ENCODE measurements at regions not wholly inside any gene's neighbourhood (a gene's known extent, or its start where the extent isn't known, plus 50 kb on each side); places are given as distances from the start of the nearest gene placed in this dataset.

DNA sequence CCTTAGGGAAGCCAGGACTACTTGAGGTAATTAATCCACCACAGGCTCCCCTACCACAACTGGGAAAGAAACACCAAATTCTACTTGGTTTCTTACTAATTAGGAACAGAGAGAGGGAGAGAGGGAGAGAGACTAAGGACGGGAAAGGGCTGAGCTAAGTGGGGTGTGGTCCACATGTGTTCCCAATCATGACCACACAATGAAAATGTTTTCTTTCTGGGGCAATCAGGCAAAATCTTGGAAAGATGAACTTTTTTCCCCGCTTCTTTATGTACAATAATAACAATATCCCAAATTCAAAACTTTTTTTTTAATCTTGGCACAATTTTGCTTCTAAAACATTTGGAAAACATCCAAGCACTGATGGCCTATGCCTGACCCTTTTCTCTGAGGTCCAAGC lies 734.4 kb downstream of the MAFB start:
- CTCF ChIA-PET, result no interaction called here
- Mint-ChIP-seq H3K36me3 (ENCODE audit: low read depth) (no peaks in the 10 kb centered on the region), H3K4me1 (ENCODE audit: low read depth) (no peaks in the 10 kb centered on the region), H3K27ac (no peak overlapping the region), H3K9me3 (no peaks in the 10 kb centered on the region), H3K4me3 (no peak overlapping the region), H3K27me3 (no peaks in the 10 kb centered on the region)
- POLR2A ChIA-PET, result no interaction called here
- TF ChIP-seq, protein P1, sequence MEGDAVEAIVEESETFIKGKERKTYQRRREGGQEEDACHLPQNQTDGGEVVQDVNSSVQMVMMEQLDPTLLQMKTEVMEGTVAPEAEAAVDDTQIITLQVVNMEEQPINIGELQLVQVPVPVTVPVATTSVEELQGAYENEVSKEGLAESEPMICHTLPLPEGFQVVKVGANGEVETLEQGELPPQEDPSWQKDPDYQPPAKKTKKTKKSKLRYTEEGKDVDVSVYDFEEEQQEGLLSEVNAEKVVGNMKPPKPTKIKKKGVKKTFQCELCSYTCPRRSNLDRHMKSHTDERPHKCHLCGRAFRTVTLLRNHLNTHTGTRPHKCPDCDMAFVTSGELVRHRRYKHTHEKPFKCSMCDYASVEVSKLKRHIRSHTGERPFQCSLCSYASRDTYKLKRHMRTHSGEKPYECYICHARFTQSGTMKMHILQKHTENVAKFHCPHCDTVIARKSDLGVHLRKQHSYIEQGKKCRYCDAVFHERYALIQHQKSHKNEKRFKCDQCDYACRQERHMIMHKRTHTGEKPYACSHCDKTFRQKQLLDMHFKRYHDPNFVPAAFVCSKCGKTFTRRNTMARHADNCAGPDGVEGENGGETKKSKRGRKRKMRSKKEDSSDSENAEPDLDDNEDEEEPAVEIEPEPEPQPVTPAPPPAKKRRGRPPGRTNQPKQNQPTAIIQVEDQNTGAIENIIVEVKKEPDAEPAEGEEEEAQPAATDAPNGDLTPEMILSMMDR (IDR thresholded peaks at IDR 0.05), result no peak
- ATAC-seq (no peak), DNase-seq (no peak)
- intact Hi-C loops (cut with micrococcal nuclease), result no loop called here

DNA sequence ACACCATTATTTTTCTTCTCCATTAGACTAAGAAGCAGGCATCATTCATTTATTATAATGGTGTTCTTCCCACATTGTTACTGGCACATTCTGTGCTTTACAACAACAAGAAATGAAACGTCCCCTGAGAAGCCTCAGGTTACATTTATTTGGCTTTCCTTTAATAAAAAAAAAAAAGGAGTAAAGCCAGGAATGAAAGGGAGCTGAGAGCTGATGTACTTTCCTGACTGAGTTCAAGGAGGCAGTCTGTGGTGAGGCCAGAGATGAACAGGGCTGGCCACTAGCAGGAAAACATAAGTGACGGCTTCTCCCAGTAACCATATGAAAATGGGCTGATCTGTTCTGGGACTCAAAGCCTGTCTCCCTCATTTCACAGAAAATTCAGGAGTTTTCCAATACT lies 742.1 kb downstream of the MAFB start:
- no peak overlapping the region for H3K4me3 Mint-ChIP-seq

DNA sequence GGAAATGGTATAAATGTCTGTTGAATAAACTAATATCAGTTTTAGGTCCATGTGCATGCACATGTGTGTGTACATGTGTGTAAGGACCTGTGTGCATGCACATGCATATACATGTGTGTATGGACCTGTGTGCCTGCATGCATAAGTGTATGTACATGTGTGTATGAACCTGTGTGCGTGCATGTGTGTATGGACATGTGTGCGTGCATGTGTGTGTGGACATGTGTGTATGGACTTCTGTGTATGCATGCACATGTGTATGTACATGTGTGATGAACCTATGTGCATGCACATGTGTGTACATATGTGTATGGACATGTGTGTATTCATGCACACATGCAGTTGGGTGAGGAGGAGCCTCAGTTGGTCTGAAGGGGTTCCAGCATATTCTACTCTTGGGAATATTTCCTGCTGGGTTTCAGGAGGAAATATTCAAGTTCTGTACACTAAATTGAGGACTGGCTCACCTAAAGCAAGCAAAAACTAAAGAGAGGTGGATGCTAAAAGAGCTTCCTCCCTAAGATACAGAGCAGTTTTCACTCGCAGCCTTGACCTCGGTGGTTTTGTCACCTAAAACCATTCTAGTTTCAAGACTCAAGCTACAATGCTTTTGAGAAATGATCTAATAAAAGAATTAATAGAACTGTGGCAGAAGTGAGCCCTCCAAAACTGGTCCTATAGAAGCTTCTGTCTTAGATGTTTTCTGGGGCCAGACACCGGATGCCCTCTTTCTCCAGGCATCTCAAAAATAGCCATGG lies 742.8 kb downstream of the MAFB start:
- no peak overlapping the region for H3K27ac Mint-ChIP-seq
- no peaks in the 10 kb centered on the region for H3K36me3 Mint-ChIP-seq (ENCODE audit: low read depth)
- TF ChIP-seq, protein P1 (IDR thresholded peaks at IDR 0.05), result no peak
- H3K27me3 Mint-ChIP-seq, result peaks cover 2% of the 10 kb centered on the region
- H3K4me3 Mint-ChIP-seq, result no peak overlapping the region
- intact Hi-C loops (cut with micrococcal nuclease), result no loop called here
- ATAC-seq, result no peak
- H3K4me1 Mint-ChIP-seq (ENCODE audit: low read depth), result no peaks in the 10 kb centered on the region
- CTCF ChIA-PET, result no interaction called here
- no peak for DNase-seq
- H3K9me3 Mint-ChIP-seq, result no peaks in the 10 kb centered on the region
- POLR2A ChIA-PET, result no interaction called here

More for the DNA sequence above, 742.1 kb downstream of the MAFB start:
- POLR2A ChIA-PET, result no interaction called here
- Mint-ChIP-seq H3K27me3 (peaks cover 2% of the 10 kb centered on the region), H3K9me3 (no peaks in the 10 kb centered on the region), H3K27ac (no peak overlapping the region), H3K4me1 (ENCODE audit: low read depth) (no peaks in the 10 kb centered on the region), H3K36me3 (ENCODE audit: low read depth) (no peaks in the 10 kb centered on the region)
- intact Hi-C loops (cut with micrococcal nuclease), result no loop called here
- ATAC-seq, result no peak
- CTCF ChIA-PET, result no interaction called here
- no peak for DNase-seq
- TF ChIP-seq, protein P1 (IDR thresholded peaks at IDR 0.05), result no peak

DNA sequence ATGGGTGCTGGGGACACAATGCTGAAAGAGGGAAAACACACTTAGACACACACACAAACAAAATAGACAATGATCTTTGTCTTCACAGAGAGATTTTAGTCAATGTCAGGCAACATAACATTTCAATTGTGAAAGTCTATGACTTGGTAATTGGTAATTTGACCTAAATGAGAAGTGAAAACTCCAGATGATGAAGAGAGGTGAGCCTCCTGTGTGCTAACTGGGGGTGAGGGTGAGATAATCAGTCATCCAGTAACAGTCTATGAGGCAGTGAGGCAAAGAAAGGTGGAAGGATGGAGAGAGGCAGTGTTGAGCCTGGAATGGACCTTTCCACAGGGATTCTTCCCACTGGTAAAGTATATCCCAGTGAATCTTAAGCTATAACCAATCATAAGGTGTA lies 744.2 kb downstream of the MAFB start:
- ChIA-PET POLR2A (no interaction called here), CTCF (no interaction called here)
- intact Hi-C loops (cut with micrococcal nuclease), result no loop called here
- H3K4me1 Mint-ChIP-seq (ENCODE audit: low read depth), result no peaks in the 10 kb centered on the region
- no peak for ATAC-seq
- H3K27ac Mint-ChIP-seq, result no peak overlapping the region
- TF ChIP-seq, protein P1 (IDR thresholded peaks at IDR 0.05), result no peak
- H3K4me3 Mint-ChIP-seq, result no peak overlapping the region
- H3K27me3 Mint-ChIP-seq, result peaks cover 2% of the 10 kb centered on the region
- H3K36me3 Mint-ChIP-seq (ENCODE audit: low read depth), result no peaks in the 10 kb centered on the region
- no peaks in the 10 kb centered on the region for H3K9me3 Mint-ChIP-seq
- no peak for DNase-seq

DNA sequence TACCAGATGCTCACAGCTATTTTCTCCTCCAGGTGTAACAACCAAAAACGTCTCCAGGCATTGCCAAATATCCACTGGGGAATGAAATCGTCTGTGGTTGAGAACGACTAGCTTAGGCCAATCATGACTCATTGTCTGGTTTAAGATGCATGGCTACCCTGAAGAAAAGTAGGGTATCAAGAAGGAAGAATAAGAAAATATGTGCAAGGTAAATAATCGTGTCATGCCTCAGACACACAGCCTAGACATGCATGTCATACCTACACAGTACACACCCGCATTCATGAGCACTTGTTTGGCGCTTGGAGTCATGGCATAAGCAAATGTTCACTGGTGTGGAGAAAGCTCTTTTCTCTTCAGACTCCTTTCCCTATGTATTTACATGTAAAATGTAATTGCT lies 745.7 kb downstream of the MAFB start:
- Mint-ChIP-seq H3K9me3 (no peaks in the 10 kb centered on the region), H3K36me3 (ENCODE audit: low read depth) (no peaks in the 10 kb centered on the region), H3K4me1 (ENCODE audit: low read depth) (no peaks in the 10 kb centered on the region), H3K27ac (no peak overlapping the region), H3K27me3 (peaks cover 2% of the 10 kb centered on the region), H3K4me3 (no peak overlapping the region)
- ChIA-PET CTCF (no interaction called here), POLR2A (no interaction called here)
- intact Hi-C loops (cut with micrococcal nuclease), result no loop called here
- no peak for ATAC-seq
- TF ChIP-seq, protein P1 (IDR thresholded peaks at IDR 0.05), result no peak
- DNase-seq, result no peak

Measured in activated CD8-positive, alpha-beta T cell treated with anti-CD3 and anti-CD28 coated beads for 36 hours (primary cell).